ENCODE measurements at regions not wholly inside any gene's neighbourhood (a gene's known extent, or its start where the extent isn't known, plus 50 kb on each side); places are given as distances from the start of the nearest gene placed in this dataset.

GRCh38 chr5:9712911-9713310 is 82.8 kb upstream of the TAS2R1 start:
- no peak overlapping the region for H2BK120ac ChIP-seq (ENCODE audit: low read depth, low read length, poor library complexity, severe bottlenecking)
- H3K18ac ChIP-seq (ENCODE audit: insufficient read length, low read depth, low read length), result no peak overlapping the region
- no peak for TF ChIP-seq CTCF (conservative IDR thresholded peaks at IDR 0.05)
- no peaks in the 10 kb centered on the region; the same call in 1 of the 2 replicates for H3K4me1 ChIP-seq (ENCODE audit: insufficient read depth, low read length)
- H3K9me3 ChIP-seq (ENCODE audit: control insufficient read depth, low read depth, low read length), result no peaks in the 10 kb centered on the region
- H2AFZ ChIP-seq (ENCODE audit: low read length), result no peak overlapping the region
- H3K27ac Mint-ChIP-seq, result no peak overlapping the region
- no peak overlapping the region for H2BK20ac ChIP-seq (ENCODE audit: low read depth, low read length, poor library complexity, severe bottlenecking)
- no peak overlapping the region for H2AK5ac ChIP-seq (ENCODE audit: insufficient read length, low read length)
- no peak overlapping the region for H4K91ac ChIP-seq (ENCODE audit: insufficient read length, low read depth, low read length)
- H3K23ac ChIP-seq (ENCODE audit: insufficient read length, low read depth, low read length), result no peak overlapping the region
- no peaks in the 10 kb centered on the region for H4K20me1 ChIP-seq (ENCODE audit: control insufficient read depth, insufficient read depth, insufficient read length)
- no peak overlapping the region for H3K4me2 ChIP-seq (ENCODE audit: insufficient read depth, insufficient read length, low read length)
- no CpG with 5 or more reads among the region's 8 CpGs for WGBS (ENCODE audit: extremely low coverage, insufficient read length, low lambda C conversion rate)
- H3K27me3 Mint-ChIP-seq (ENCODE audit: low read depth), result no peaks in the 10 kb centered on the region; the same call in 1 of the 2 replicates
- no peak overlapping the region for H4K8ac ChIP-seq (replicated peaks; ENCODE audit: insufficient read length, low read depth, low read length)
- no peak overlapping the region for H3K9ac ChIP-seq (ENCODE audit: extremely low read depth, insufficient read length, low read length)
- no peak overlapping the region for H3K4me3 Mint-ChIP-seq
- H2BK15ac ChIP-seq (ENCODE audit: low read depth, low read length), result no peak overlapping the region
- no peak overlapping the region for H4K5ac ChIP-seq (ENCODE audit: insufficient read length, low read depth, low read length)
- no peak overlapping the region for H3K4ac ChIP-seq (ENCODE audit: low read depth, low read length)
- H3K27me3 ChIP-seq (ENCODE audit: insufficient read depth, low read length), result no peaks in the 10 kb centered on the region
- no peaks in the 10 kb centered on the region for H3K36me3 Mint-ChIP-seq (ENCODE audit: insufficient read depth in 1 of 3, low read depth in 3 of 3)
- no peaks in the 10 kb centered on the region for H3K79me1 ChIP-seq (ENCODE audit: insufficient read depth, low read depth, low read length, poor library complexity, severe bottlenecking)
- no peaks in the 10 kb centered on the region for H3K23me2 ChIP-seq (ENCODE audit: insufficient read length, low read depth, low read length, poor library complexity, severe bottlenecking)
- DNase-seq, result no peak
- H3K4me1 Mint-ChIP-seq, result peaks cover 3 to 8% of the 10 kb centered on the region in 2 experiments; a peak in 2 of 4 replicates
- H3K27ac ChIP-seq (ENCODE audit: insufficient read length, low read depth, low read length), result no peak overlapping the region
- no peak overlapping the region for H2BK5ac ChIP-seq (ENCODE audit: insufficient read length, low read length)
- H3K56ac ChIP-seq (ENCODE audit: insufficient read length, low read depth, low read length), result no peak overlapping the region
- no peak overlapping the region for H2BK12ac ChIP-seq (ENCODE audit: insufficient read length, low read depth, low read length)
- no peak overlapping the region for H3T11ph ChIP-seq (ENCODE audit: low read length)
- no peaks in the 10 kb centered on the region for H3K79me2 ChIP-seq (ENCODE audit: insufficient read depth, low read length)
- no peak overlapping the region for H3K14ac ChIP-seq (ENCODE audit: insufficient read depth, low read length)
- H3K9me3 Mint-ChIP-seq, result no peaks in the 10 kb centered on the region; a peak in 3 of 5 replicates
